WI38 (cell line): ENCODE measurements at regions not wholly inside any gene's neighbourhood (a gene's known extent, or its start where the extent isn't known, plus 50 kb on each side); places are given as distances from the start of the nearest gene placed in this dataset.
"Not testable (repeated sequence)": the region's sequence is repeated elsewhere in the genome, so short reads cannot be mapped to it uniquely, and the experiment has no call there.

ENCODE experiments used
- H3K4me3 ChIP-seq: 2 replicates; pipeline ENCODE4 v1.5.1; 2011; ENCODE audit warnings: low read depth, mild to moderate bottlenecking, control low read depth, low read length
- CTCF ChIP-seq: IDR thresholded peaks from 2 replicates; pipeline ENCODE4 v1.5.1; 2012; ENCODE audit warnings: low read depth, mild to moderate bottlenecking, control low read depth, low read length

- no peak for TF ChIP-seq CTCF
- no peak overlapping the region for H3K4me3 ChIP-seq
Observed at GRCh38 chr21:28485301-28486022, 507.2 kb downstream of the LTN1 start.

- TF ChIP-seq CTCF, result no peak
- no peak overlapping the region for H3K4me3 ChIP-seq
Observed at GRCh38 chr21:28483301-28484035, 509.2 kb downstream of the LTN1 start.

- no peak overlapping the region for H3K4me3 ChIP-seq
- no peak for TF ChIP-seq CTCF
Observed at GRCh38 chr21:28482657-28483056, 510.0 kb downstream of the LTN1 start.

- no peak for TF ChIP-seq CTCF
Observed at GRCh38 chr21:28480470-28480869, 512.2 kb downstream of the LTN1 start.

GRCh38 chr21:28473530-28474220, 519.0 kb downstream of the LTN1 start:
- no peak for TF ChIP-seq CTCF
- H3K4me3 ChIP-seq, result no peak overlapping the region

More at GRCh38 chr21:28480470-28480869, 512.2 kb downstream of the LTN1 start:
- no peak overlapping the region for H3K4me3 ChIP-seq

GRCh38 chr21:28472543-28472942, 520.1 kb downstream of the LTN1 start:
- not testable (repeated sequence) for H3K4me3 ChIP-seq

GRCh38 chr21:28464988-28465387, 527.7 kb downstream of the LTN1 start:
- no peak overlapping the region for H3K4me3 ChIP-seq
- no peak for TF ChIP-seq CTCF
